CD4-positive, alpha-beta T cell (primary cell): ENCODE measurements at regions not wholly inside any gene's neighbourhood (a gene's known extent, or its start where the extent isn't known, plus 50 kb on each side); places are given as distances from the start of the nearest gene placed in this dataset.
"Not testable (repeated sequence)": the region's sequence is repeated elsewhere in the genome, so short reads cannot be mapped to it uniquely, and the experiment has no call there.

ENCODE experiments used
- ATAC-seq: fragments of 200-7000 bp; cut with Tn5 transposase; one replicate; pipeline ENCODE4 v1.10.0; 2022; ENCODE audit warnings: mild to moderate bottlenecking; ENCODE audit not compliant: poor library complexity
- CTCF ChIA-PET: fragments of 350-600 bp; sonication (Branson Sonifier 250); formaldehyde crosslinking; loops from one replicate; lab custom pipeline; 2021; ENCODE audit warnings: antibody characterized with exemption, inconsistent platforms; lab: Charles Lee
- POLR2A ChIA-PET: fragments of 350-600 bp; sonication (Branson Sonifier 250); formaldehyde crosslinking; loops from one replicate; lab custom pipeline; 2021; ENCODE audit warnings: antibody characterized with exemption, inconsistent platforms; lab: Charles Lee
- DNase-seq, 14 experiments: peaks; one replicate each; pipeline ENCODE4 v3.0.0-alpha.2; 2013 to 2020; ENCODE audit warnings: mixed read lengths in 2 of 14
- H3K27ac ChIP-seq, 2 donors: one replicate each; pipeline versions ENCODE4 v1.5.1 to v1.7.0; 2013; ENCODE audit warnings: low read length in 2 of 2, low read depth in 1 of 2, mild to moderate bottlenecking in 1 of 2
- H3K27me3 ChIP-seq, 2 experiments: 1 replicate in 1 of 2; 2 replicates in 1 of 2; pipeline versions ENCODE4 v1.6.1 to v1.7.0; 2013; ENCODE audit warnings: low read length in 2 of 2, control low read depth in 1 of 2, mild to moderate bottlenecking in 1 of 2, moderate library complexity in 1 of 2; ENCODE audit not compliant: insufficient read depth in 2 of 2, control insufficient read depth in 1 of 2
- H3K36me3 ChIP-seq: one replicate; pipeline ENCODE4 v1.6.1; 2013; ENCODE audit warnings: low read length, control low read depth; ENCODE audit not compliant: insufficient read depth
- H3K4me1 ChIP-seq: one replicate; pipeline ENCODE4 v1.6.1; 2013; ENCODE audit warnings: low read length, control low read depth; ENCODE audit not compliant: insufficient read depth
- H3K4me3 ChIP-seq: one replicate; pipeline ENCODE4 v1.5.1; 2013; ENCODE audit warnings: mild to moderate bottlenecking, low read length, moderate library complexity
- H3K9me3 ChIP-seq, 2 experiments: 1 replicate in 1 of 2; 2 replicates in 1 of 2; pipeline versions ENCODE4 v1.6.1 to v1.7.0; 2013; ENCODE audit warnings: low read length in 2 of 2, mild to moderate bottlenecking in 2 of 2, control low read depth in 1 of 2, moderate library complexity in 1 of 2; ENCODE audit not compliant: control insufficient read depth in 1 of 2, insufficient read depth in 1 of 2
- H3K27ac Mint-ChIP-seq: one replicate; pipeline ENCODE4 v1.8.0; 2020; ENCODE audit warnings: mixed read lengths
- H3K27me3 Mint-ChIP-seq: one replicate; pipeline ENCODE4 v1.8.0; 2021; ENCODE audit warnings: mixed read lengths
- H3K36me3 Mint-ChIP-seq: one replicate; pipeline ENCODE4 v1.8.0; 2021; ENCODE audit warnings: low read depth, mixed read lengths
- H3K4me1 Mint-ChIP-seq: one replicate; pipeline ENCODE4 v1.8.0; 2021; ENCODE audit warnings: low read depth, mixed read lengths
- H3K4me3 Mint-ChIP-seq: one replicate; pipeline ENCODE4 v1.8.0; 2020; ENCODE audit warnings: mild to moderate bottlenecking, mixed read lengths
- H3K9me3 Mint-ChIP-seq: one replicate; pipeline ENCODE4 v1.8.0; 2020; ENCODE audit warnings: mixed read lengths
- intact Hi-C, 2 experiments: fragments of 100-400 bp; cut with DNase I in 1 of 2; cut with micrococcal nuclease in 1 of 2; formaldehyde crosslinking; loops; one replicate each; pipeline versions ENCODE4 v1.15.1 to v1.9.0; 2023 to 2025; cut with DNase I, micrococcal nuclease
- TF ChIP-seq, protein P1 (sequence below): fragments of 200-600 bp; IDR thresholded peaks from one replicate; pipeline ENCODE4 v1.8.0; 2022; ENCODE audit warnings: antibody characterized with exemption, mild to moderate bottlenecking

DNA sequence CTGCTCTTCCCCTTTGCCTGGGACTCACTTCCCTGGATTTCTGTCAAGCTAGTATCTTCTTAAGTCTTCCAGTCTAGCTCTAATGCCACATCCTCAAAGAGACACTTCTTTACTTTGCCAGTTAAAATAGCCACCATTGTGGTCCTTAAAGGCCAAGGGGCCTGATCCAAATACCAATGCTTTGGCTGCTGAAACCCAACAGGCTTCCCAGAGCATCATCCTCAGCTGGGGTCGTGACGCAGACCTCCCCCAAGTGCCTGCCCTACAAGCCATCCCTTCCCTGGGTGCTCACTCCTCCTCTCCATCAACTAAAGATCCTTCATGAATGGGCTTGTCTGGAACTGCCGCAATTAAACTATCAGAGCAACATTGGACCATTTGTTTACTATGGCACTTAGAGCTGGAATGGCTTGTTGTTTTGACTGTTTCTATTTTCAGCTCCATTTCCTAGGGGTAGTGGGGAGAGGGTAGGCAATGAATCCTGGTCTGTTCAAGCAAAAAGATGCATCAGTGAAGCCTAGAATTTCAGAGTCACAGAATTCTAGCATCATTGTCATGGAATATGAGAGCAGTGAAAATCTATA lies 79.6 kb upstream of the SIRPA start:
- peaks cover 74% of the 10 kb centered on the region for H3K27me3 Mint-ChIP-seq
- CTCF ChIA-PET: no interaction called here
- TF ChIP-seq, protein P1, sequence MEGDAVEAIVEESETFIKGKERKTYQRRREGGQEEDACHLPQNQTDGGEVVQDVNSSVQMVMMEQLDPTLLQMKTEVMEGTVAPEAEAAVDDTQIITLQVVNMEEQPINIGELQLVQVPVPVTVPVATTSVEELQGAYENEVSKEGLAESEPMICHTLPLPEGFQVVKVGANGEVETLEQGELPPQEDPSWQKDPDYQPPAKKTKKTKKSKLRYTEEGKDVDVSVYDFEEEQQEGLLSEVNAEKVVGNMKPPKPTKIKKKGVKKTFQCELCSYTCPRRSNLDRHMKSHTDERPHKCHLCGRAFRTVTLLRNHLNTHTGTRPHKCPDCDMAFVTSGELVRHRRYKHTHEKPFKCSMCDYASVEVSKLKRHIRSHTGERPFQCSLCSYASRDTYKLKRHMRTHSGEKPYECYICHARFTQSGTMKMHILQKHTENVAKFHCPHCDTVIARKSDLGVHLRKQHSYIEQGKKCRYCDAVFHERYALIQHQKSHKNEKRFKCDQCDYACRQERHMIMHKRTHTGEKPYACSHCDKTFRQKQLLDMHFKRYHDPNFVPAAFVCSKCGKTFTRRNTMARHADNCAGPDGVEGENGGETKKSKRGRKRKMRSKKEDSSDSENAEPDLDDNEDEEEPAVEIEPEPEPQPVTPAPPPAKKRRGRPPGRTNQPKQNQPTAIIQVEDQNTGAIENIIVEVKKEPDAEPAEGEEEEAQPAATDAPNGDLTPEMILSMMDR: no peak

DNA sequence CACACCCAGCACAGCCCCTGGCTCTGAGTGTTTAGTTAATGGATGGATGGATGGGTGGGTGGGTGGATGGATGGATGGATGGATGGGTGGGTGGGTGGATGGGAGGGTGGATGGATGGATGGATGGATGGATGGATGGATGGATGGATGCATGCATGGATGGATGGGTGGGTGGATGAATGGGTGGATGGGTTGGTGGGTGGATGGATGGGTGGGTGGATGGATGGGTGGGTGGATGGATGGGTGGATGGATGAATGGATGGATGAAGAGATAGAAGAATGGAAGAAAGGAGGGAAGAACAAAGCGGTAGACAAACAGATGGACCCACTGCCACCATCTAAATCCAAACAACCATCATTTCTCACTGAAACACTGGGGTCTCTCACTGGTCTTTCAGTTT lies 80.3 kb upstream of the SIRPA start:
- intact Hi-C loops, POLR2A ChIA-PET, CTCF ChIA-PET, H3K27ac Mint-ChIP-seq, H3K9me3 Mint-ChIP-seq, H3K36me3 Mint-ChIP-seq, ATAC-seq, H3K4me3 Mint-ChIP-seq, H3K36me3 ChIP-seq, H3K9me3 ChIP-seq, DNase-seq, H3K4me3 ChIP-seq, H3K27ac ChIP-seq: not testable (repeated sequence)
- Histone ChIP-seq H3K27me3 (peaks cover 14 to 26% of the 10 kb centered on the region in 2 experiments), H3K4me1 (peaks cover 25% of the 10 kb centered on the region)
- H3K4me1 Mint-ChIP-seq: peaks cover 30% of the 10 kb centered on the region
- peaks cover 68% of the 10 kb centered on the region for H3K27me3 Mint-ChIP-seq

More for the DNA sequence above, 79.6 kb upstream of the SIRPA start:
- Histone ChIP-seq H3K4me3 (no peak overlapping the region), H3K9me3 (peaks cover 0 to under 1% of the 10 kb centered on the region in 2 experiments), H3K4me1 (peaks cover 24% of the 10 kb centered on the region), H3K27ac (no peak overlapping the region), H3K27me3 (peaks cover 14 to 30% of the 10 kb centered on the region in 2 experiments), H3K36me3 (no peaks in the 10 kb centered on the region)
- POLR2A ChIA-PET: no interaction called here
- ATAC-seq (no peak), DNase-seq (no peak)
- Mint-ChIP-seq H3K4me1 (peaks cover 30% of the 10 kb centered on the region), H3K9me3 (no peaks in the 10 kb centered on the region), H3K4me3 (no peak overlapping the region), H3K36me3 (no peaks in the 10 kb centered on the region), H3K27ac (no peak overlapping the region)
- intact Hi-C loops: no loop called here

DNA sequence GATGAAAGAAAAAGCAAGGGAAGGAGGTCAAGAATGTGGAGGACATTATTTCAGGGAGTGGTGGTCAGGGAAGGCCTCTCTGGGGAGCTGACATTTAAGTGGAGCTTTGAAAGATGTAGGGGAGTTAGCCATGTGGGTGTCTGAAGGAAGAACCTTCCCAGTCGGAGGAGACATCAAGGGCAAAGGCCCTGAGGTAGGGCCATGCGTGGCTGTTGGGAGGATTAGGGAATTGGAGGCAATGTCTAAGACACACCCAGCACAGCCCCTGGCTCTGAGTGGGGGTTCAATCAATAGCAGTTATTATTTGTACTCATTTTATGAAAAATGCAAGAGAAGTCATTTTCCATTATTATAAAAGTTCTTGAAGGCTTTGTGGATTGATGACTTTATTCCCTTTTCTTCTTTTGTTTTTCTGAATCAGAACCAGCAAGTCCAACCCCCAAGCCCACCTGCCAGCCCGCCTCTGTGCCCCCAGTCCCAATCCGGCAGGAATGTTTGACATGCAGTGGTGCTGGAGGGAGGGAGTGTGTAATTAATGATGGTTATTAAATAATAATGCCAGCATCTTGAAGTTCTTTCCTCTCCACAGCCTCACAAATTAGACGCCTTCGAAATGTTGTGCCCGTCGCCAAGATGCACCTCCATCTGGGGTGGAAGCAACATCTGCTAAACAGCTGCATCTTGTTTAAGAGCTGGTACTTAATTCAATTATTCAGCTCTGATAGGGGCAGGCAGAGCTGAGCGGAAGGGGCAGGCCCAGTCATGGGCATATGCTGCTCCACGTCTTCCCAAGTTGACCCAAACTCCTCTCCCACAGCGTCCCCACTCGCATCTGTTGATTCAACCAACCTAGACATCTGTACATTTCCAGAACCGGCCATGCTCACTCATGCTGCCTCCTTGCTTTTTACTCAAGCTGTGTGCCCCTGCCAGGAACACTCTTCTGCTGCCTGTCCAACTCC lies 81.3 kb upstream of the SIRPA start:
- H3K4me1 Mint-ChIP-seq: peaks cover 30% of the 10 kb centered on the region
- Histone ChIP-seq H3K4me1 (peaks cover 25% of the 10 kb centered on the region), H3K9me3 (no peaks in the 10 kb centered on the region), H3K4me3 (no peak overlapping the region), H3K27ac (no peak overlapping the region), H3K27me3 (peaks cover 9 to 21% of the 10 kb centered on the region in 2 experiments), H3K36me3 (no peaks in the 10 kb centered on the region)
- intact Hi-C loops: no loop called here
- no peaks in the 10 kb centered on the region for H3K9me3 Mint-ChIP-seq
- H3K36me3 Mint-ChIP-seq: no peaks in the 10 kb centered on the region
- ChIA-PET CTCF (no interaction called here), POLR2A (no interaction called here)
- H3K4me3 Mint-ChIP-seq: no peak overlapping the region
- H3K27ac Mint-ChIP-seq: no peak overlapping the region
- TF ChIP-seq, protein P1: no peak
- ATAC-seq: no peak
- H3K27me3 Mint-ChIP-seq: peaks cover 61% of the 10 kb centered on the region
- no peak for DNase-seq
